Chondrocyte (in vitro differentiated cells): ENCODE measurements at regions not wholly inside any gene's neighbourhood (a gene's known extent, or its start where the extent isn't known, plus 50 kb on each side); places are given as distances from the start of the nearest gene placed in this dataset.

Experiments used
- DNase-seq: peaks from one replicate; pipeline ENCODE4 v3.0.0; 2021; ENCODE audit warnings: mixed read lengths, low spot score
- H3K27ac Mint-ChIP-seq: one replicate; pipeline ENCODE4 v1.8.0; 2021; ENCODE audit warnings: mild to moderate bottlenecking, moderate library complexity, mixed read lengths; ENCODE audit not compliant: unreplicated experiment
- H3K27me3 Mint-ChIP-seq: 2 replicates; pipeline ENCODE4 v1.8.0; 2021; ENCODE audit warnings: low read depth, mixed read lengths
- H3K36me3 Mint-ChIP-seq: 2 replicates; pipeline ENCODE4 v1.8.0; 2021; ENCODE audit warnings: low read depth, mixed read lengths
- H3K4me1 Mint-ChIP-seq: 2 replicates; pipeline ENCODE4 v1.8.0; 2021; ENCODE audit warnings: low read depth, mild to moderate bottlenecking, mixed read lengths
- H3K4me3 Mint-ChIP-seq: one replicate; pipeline ENCODE4 v1.8.0; 2021; ENCODE audit warnings: mild to moderate bottlenecking, moderate library complexity, mixed read lengths; ENCODE audit not compliant: unreplicated experiment
- H3K9me3 Mint-ChIP-seq: 2 replicates; pipeline ENCODE4 v1.8.0; 2021; ENCODE audit warnings: low read depth, mixed read lengths
- TF ChIP-seq, protein P1 (sequence below): fragments of 200-600 bp; sonication (generic); IDR thresholded peaks from 2 replicates; pipeline ENCODE4 v1.5.0; 2021; ENCODE audit warnings: antibody characterized with exemption, mild to moderate bottlenecking, moderate library complexity

DNA sequence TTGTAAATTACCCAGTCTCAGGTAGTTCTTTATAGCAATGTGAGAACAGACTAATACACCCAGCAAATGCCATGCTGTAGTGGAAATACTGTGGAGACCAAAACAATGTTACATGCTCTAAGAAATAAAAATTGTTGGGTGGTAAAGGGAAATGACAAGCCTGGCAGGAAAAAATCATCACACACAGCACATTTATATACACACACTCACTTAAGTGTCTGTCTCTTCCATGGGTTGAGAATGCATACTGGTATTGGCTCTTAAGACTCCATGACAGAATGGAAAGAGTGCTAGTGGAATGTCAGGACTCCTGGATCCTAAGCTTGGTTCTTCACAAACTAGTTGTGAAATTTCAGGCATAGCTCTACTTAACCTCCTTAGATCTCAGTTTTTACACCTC lies 343.0 kb downstream of the CD83 start:
- Mint-ChIP-seq H3K27me3 (no peaks in the 10 kb centered on the region), H3K27ac (no peak overlapping the region), H3K36me3 (no peaks in the 10 kb centered on the region), H3K4me1 (peaks cover 32% of the 10 kb centered on the region), H3K4me3 (no peak overlapping the region), H3K9me3 (peaks cover 3% of the 10 kb centered on the region)
- no peak for DNase-seq
- TF ChIP-seq, protein P1, sequence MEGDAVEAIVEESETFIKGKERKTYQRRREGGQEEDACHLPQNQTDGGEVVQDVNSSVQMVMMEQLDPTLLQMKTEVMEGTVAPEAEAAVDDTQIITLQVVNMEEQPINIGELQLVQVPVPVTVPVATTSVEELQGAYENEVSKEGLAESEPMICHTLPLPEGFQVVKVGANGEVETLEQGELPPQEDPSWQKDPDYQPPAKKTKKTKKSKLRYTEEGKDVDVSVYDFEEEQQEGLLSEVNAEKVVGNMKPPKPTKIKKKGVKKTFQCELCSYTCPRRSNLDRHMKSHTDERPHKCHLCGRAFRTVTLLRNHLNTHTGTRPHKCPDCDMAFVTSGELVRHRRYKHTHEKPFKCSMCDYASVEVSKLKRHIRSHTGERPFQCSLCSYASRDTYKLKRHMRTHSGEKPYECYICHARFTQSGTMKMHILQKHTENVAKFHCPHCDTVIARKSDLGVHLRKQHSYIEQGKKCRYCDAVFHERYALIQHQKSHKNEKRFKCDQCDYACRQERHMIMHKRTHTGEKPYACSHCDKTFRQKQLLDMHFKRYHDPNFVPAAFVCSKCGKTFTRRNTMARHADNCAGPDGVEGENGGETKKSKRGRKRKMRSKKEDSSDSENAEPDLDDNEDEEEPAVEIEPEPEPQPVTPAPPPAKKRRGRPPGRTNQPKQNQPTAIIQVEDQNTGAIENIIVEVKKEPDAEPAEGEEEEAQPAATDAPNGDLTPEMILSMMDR = no peak

DNA sequence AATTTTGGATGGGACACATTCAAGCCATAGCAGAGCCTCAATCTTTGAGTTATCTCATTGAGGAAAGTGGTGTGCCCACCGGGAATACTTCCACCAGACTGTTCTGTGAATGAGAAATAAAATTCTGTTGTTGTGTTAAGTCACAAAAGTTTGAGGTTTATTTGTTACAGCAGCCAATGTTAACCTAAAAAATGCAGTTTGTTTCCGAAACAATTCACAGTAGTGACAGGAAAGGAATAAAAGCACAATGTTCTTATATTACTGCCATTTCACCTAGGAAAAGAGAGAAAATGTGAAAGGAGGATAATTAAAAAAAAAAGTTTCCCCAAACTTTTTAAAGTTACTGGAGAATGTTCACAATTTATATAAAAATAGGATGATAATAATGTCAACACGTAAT lies 344.6 kb downstream of the CD83 start:
- Mint-ChIP-seq H3K27ac (no peak overlapping the region), H3K4me1 (peaks cover 36% of the 10 kb centered on the region), H3K9me3 (peaks cover 3% of the 10 kb centered on the region), H3K36me3 (no peaks in the 10 kb centered on the region), H3K27me3 (no peaks in the 10 kb centered on the region), H3K4me3 (no peak overlapping the region)
- DNase-seq = no peak
- TF ChIP-seq, protein P1 = no peak

DNA sequence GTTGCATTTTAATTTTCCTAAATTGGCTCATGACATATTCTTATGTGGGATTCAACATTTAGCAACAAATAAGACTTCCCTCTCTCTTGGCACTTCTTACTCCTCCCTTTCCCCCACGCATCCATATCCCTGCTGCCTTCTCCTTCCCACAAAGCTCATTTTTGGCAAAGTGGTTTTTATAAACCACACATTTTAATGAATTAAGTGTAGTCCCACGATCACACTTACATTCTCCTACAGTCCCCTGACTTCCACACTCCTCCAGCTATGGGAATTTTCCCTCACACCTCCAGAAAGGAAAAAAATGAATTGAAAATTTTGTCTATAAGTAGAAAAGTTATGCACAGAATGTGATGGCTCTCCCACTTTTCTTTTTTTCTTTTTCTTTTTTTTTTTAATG lies 345.0 kb downstream of the CD83 start:
- H3K27ac Mint-ChIP-seq = no peak overlapping the region
- DNase-seq = no peak
- peaks cover 3% of the 10 kb centered on the region for H3K9me3 Mint-ChIP-seq
- TF ChIP-seq, protein P1 = no peak
- H3K4me3 Mint-ChIP-seq = no peak overlapping the region
- no peaks in the 10 kb centered on the region for H3K27me3 Mint-ChIP-seq
- no peaks in the 10 kb centered on the region for H3K36me3 Mint-ChIP-seq
- peaks cover 39% of the 10 kb centered on the region for H3K4me1 Mint-ChIP-seq

DNA sequence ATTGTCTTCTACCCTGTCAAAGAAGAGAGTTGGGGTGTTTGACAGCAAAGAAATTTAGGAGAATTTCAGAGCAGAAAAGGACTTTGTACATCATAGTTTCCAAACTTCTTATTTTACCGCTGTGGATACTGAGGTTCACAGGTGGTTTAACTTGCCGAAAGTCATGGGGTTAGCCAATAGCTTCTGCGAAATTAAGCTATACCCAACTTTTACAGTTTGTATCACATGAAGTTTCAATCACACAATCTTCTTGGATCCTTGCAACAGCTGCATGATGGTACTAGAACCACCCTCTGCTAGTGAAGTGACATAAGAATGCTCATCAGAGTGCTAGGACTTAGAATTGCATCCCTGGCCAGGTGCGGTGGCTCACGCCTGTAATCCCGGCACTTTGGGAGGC lies 345.5 kb downstream of the CD83 start:
- peaks cover 3% of the 10 kb centered on the region for H3K9me3 Mint-ChIP-seq
- H3K4me3 Mint-ChIP-seq = no peak overlapping the region
- H3K36me3 Mint-ChIP-seq = no peaks in the 10 kb centered on the region
- peaks cover 36% of the 10 kb centered on the region for H3K4me1 Mint-ChIP-seq
- H3K27me3 Mint-ChIP-seq = no peaks in the 10 kb centered on the region
- no peak for DNase-seq
- no peak overlapping the region for H3K27ac Mint-ChIP-seq
- TF ChIP-seq, protein P1 = no peak

DNA sequence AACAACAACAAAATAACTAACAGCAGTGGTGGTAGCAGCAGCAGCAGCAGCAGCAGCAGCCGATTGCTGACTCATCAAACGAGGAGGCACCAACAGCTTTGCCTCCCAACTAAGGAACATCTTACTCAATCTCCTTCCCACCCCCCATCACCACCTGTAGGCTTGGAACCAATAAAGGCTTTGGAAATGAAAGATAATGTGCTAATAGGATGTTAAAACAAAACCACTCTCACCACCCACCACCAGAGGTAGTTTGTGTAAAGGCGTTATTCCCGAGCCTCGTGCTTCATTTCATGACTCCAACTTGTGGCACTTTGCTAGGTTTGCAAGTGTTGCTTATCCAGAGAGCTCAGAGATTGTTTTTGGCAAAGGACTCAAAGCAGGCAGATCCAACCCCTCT lies 346.5 kb downstream of the CD83 start:
- TF ChIP-seq, protein P1 = peak; percentile 44
- no peaks in the 10 kb centered on the region for H3K36me3 Mint-ChIP-seq

More for the DNA sequence above, 346.5 kb downstream of the CD83 start:
- Mint-ChIP-seq H3K4me1 (peaks cover 27% of the 10 kb centered on the region), H3K27ac (no peak overlapping the region), H3K4me3 (no peak overlapping the region), H3K27me3 (no peaks in the 10 kb centered on the region), H3K9me3 (peaks cover 6% of the 10 kb centered on the region)
- no peak for DNase-seq
